NCI-H1436 (cell line): ENCODE measurements at regions not wholly inside any gene's neighbourhood (a gene's known extent, or its start where the extent isn't known, plus 50 kb on each side); places are given as distances from the start of the nearest gene placed in this dataset.

Experiments used
- DNase-seq: peaks from one replicate; lab custom pipeline; 2025; lab: John Stamatoyannopoulos, UW

- DNase-seq, result peak; percentile 38
Observed at GRCh38 chr12:123041042-123041531, 60.6 kb downstream of the ARL6IP4 start.

- no peak for DNase-seq
Observed at GRCh38 chr12:123040106-123040505, 59.6 kb downstream of the ARL6IP4 start.

- no peak for DNase-seq
Observed at GRCh38 chr12:123038966-123039365, 58.5 kb downstream of the ARL6IP4 start.

GRCh38 chr12:123038486-123038885 lies 58.0 kb downstream of the ARL6IP4 start:
- DNase-seq, result no peak

GRCh38 chr12:123037791-123038190 lies 57.3 kb downstream of the ARL6IP4 start:
- no peak for DNase-seq

- DNase-seq, result no peak
Observed at GRCh38 chr12:123036466-123037285, 56.2 kb downstream of the ARL6IP4 start.

- DNase-seq, result no peak
Observed at GRCh38 chr12:123035841-123036240, 55.4 kb downstream of the ARL6IP4 start.

- no peak for DNase-seq
Observed at GRCh38 chr12:123034865-123035264, 54.4 kb downstream of the ARL6IP4 start.

- DNase-seq, result no peak
Observed at GRCh38 chr12:123034022-123034541, 53.6 kb downstream of the ARL6IP4 start.

- no peak for DNase-seq
Observed at GRCh38 chr12:123033392-123034021, 53.0 kb downstream of the ARL6IP4 start.

- DNase-seq, result peak; percentile 39
Observed at GRCh38 chr12:123032736-123033391, 52.4 kb downstream of the ARL6IP4 start.
